EH (cell line): ENCODE measurements at regions not wholly inside any gene's neighbourhood (a gene's known extent, or its start where the extent isn't known, plus 50 kb on each side); places are given as distances from the start of the nearest gene placed in this dataset.
A peak's percentile ranks its signal among the peaks of the same experiment; 100 is the strongest.
"Not testable (repeated sequence)": the region's sequence is repeated elsewhere in the genome, so short reads cannot be mapped to it uniquely, and the experiment has no call there.

Experiments
- DNase-seq: peaks from one replicate; pipeline ENCODE4 v3.0.0-alpha.2; 2015; ENCODE audit warnings: low read depth

DNA sequence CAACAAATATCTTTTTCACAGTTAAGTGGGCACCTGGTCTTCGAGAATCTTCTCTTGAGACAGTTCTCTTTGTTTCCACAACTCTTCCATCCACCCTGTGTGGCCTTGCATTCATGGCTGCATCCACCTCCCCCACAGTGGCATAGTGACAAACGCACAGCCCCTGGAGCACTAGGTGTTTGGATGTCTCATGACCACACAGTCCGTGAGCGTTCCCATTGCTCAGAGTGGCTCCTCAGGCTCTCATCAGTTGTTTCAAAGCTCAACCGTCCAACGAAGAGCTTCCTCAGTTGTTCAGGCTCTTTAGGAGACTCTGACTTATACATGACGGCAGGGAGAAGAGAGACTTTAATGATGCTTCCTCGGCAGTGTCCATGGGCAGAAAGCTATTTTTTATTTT, 191.6 kb downstream of the CDRT15L2 start:
- DNase-seq = no peak

DNA sequence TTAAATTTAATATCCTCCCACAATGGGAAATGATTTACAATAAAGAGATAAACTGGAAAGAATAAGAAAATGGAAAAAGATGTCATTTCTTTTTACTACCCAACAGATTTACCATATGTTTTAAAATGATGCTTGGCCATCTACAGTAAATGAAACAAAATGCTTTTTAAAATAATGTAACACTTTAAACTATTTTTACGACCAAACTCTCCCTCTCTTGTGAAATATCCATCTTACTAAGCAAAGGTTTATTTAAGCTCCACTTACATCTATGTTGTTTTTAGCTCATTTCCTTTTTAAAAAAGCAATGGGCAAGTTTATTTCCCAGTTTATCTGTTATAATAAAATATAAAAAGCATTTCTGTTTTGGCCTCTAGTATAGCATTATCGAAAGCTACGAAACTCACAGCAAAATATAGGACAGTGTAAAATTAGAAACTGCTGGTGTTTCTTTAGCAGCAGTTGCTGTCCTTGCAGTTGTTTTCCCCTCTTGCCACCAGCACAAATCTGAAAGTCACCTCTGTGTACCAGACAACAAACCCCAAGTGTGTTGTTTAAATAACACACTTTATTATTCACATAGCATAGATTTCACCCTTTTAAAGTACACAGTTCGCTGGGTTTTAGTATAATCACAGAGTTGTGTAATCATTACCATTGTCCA, 195.1 kb downstream of the CDRT15L2 start:
- peak; percentile 21 for DNase-seq

DNA sequence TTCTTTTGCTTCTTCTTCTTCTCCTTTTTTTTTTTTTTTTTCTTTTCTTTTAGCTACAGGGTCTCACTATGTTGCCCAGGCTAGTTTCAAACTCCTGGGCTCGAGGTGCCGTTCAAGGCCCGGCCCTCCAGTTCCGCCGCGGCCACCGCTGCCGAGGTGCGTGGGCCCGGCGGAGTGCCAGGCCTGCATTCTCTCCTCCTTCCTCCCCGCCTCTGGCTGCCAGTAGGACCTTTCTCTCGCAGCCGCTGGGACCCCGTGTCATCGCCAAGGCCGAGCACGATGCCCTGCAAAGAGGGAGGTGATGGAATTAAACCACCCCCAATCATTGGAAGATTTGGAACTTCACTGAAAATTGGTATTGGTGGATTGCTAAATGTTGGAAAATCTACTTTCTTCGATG, 195.8 kb downstream of the CDRT15L2 start:
- no peak for DNase-seq

DNA sequence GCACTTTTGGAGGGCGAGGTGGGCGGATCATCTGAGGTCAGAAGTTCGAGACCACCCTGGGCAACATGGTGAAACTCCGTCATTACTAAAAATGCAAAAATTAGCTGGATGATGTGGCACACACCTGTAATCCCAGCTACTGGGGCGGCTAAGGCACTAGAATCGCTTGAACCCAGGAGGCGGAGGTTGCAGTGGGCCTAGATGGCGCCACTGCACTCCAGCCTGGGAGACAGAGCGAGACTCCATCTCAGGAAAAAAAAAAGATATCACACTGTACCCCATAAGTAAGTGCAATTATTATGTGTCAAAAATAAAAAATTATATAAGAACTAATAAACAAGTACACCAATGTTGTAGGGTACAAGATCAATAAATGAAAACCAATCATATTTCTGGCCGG, 200.0 kb downstream of the CDRT15L2 start:
- no peak for DNase-seq

DNA sequence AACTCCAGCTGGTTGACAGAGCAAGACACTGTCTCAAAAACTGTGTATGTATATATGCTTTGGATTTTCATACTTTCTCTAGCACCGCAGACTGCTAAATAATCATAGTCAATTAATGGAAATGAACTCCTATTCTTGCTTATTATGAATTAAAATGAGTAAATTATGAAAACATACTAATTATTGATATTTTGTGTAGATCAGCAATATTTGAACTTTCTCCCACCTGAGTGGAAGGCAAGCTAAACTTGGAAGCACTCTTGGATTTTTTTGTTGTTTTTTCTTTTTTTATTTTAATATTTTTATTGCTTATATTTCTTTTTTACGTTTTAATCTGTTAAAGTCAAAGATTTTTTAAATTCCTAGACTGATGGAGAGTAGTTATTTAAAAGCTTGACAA, 201.7 kb downstream of the CDRT15L2 start:
- no peak for DNase-seq

DNA sequence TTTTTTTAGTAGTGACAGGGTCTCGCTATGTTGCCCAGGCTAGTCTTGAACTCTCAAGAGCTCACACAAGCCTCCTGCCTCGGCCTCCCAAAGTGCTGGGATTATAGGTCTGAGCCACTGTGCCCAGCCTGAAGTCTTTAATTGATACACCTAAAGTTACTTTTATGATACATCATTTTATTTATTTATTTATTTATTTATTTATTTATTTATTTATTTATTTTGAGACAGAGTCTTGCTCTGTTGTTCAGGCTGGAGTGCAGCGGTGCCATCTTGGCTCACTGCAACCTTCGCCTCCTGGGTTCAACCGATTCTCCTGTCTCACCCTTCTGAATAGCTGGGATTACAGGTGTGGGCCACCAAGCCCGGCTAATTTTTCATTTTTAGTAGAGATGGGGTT, 202.3 kb downstream of the CDRT15L2 start:
- DNase-seq = not testable (repeated sequence)

DNA sequence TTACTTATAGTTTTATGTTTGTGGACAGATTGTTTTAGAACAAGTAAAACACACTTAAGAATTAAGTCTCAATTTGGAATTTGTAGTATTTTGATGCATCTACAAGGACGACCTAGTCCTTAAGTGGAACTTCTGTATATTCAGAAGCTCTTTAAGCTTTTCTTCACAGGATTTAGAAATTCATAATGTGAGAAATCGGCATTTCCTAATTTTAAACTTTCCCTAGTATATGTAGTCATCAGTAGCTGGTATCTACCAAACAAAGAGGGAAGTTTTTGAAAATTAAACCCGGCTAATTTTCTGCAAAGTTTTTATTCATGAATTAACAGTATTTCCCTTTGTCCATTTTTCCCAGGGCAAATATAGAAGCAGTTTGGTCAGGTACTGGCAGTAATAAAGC, 203.6 kb downstream of the CDRT15L2 start:
- DNase-seq = no peak

DNA sequence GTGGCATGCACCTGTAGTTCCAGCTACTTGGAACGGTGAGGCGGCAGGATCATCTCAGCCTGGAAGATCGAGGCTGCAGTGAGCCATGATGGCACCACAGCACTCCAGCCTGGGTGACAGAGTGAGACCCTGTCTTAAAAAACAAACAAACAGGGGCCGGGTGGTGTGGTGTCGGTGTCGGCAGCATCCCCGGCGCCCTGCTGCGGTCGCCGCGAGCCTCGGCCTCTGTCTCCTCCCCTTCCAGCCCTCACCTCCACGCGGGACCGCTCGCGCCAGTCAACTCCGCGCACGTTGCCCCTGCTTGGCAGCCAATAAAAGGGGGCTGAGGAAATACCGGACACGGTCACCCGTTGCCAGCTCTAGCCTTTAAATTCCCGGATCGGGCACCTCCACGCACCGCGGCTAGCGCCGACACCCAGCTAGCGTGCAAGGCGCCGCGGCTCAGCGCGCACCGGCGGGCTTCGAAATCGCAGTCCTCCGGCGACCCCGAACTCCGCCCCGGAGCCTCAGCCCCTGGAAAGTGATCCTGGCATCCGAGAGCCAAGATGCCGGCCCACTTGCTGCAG, 204.7 kb downstream of the CDRT15L2 start:
- no peak for DNase-seq

DNA sequence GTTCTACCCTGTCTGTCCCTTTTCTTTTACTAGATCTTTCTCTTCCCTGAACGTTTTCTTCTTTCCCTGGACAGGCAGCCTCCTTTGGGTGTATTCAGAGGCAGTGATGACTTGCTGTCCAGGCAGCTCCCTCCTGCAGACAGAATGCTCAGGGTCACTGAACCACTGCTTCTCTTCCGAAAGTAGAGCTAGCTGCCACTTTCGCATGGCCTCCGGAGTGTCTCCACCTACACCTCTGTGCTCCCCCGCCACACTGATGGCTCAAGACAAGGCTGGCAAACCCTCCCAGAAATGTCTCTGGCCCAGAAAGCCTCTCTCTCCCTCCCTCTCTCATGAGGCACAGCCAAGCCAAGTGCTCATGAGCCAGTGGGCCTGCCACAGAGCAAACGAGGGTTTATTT, 207.8 kb downstream of the CDRT15L2 start:
- DNase-seq = no peak

DNA sequence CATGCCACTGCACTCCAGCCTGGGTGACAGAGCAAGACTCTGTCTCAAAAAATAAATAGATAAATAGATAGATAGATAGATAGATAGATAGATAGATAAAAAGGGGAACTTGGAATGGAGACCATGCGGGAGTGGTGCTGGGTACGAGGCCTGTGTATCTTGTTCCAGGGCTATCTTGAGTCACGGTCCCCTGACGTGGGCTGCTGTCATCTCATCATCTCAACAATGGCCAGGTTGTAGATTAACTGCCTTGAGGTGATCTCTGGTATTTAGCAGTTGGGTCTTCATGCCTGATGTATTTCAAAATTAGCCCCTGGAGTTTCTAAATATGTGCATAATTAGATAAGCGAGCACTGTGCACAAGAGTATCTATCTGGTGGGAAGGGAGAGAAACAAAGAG, 212.1 kb downstream of the CDRT15L2 start:
- DNase-seq = no peak

DNA sequence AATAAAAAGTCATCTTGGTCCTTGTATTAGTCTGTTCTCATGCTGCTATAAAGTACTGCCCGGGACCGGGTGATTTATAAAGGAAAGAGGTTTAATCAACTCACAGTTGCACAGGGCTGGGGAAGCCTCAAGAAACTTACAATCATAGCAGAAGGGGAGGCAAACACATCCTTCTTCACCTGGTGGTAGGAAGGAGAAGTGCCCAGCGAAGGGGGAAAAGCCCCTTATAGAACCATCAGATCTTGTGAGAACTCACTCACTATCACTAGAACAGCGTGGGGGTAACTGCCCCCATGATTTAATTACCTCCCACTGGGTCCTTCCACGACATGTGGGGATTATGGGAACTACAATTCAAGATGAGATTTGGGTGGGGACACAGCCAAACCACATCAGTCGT, 215.0 kb downstream of the CDRT15L2 start:
- DNase-seq = not testable (repeated sequence)

DNA sequence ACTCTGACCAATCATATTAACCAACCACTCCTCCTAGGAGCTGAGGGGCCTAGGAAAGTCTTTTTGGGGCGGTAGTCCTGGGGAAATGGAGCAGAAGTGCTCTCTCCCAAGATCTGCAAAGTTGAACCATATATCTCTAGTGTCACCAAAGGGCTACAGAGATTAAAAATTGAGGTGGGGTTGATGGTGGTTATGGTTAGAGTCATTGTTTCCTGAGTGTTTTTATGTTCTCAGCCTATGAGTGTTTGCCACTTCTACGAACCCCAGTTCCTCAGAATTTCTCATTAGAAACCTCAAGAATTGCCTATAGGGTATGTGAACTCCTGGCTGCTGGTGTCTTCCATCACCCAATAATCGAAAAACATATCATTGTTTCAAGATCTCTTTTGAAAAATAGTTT, 217.8 kb downstream of the CDRT15L2 start:
- no peak for DNase-seq

DNA sequence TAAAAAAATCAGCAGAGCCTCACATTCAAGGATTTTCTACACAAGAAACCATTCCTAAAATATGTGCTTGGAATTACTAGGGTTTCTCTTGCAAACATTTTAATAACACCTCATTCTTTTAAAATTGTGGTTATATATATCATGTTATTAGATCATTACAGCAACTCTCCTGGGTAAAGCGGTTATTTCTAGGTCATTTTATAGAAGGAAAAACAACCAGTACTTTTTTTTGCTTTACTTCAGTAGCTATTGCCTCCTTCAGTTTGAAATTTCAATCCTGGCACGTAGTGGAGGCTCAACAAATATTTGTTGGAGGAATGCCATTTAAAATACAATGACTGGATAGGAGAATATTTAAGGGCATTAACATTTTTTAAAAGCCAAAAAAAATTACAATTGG, 220.6 kb downstream of the CDRT15L2 start:
- no peak for DNase-seq

DNA sequence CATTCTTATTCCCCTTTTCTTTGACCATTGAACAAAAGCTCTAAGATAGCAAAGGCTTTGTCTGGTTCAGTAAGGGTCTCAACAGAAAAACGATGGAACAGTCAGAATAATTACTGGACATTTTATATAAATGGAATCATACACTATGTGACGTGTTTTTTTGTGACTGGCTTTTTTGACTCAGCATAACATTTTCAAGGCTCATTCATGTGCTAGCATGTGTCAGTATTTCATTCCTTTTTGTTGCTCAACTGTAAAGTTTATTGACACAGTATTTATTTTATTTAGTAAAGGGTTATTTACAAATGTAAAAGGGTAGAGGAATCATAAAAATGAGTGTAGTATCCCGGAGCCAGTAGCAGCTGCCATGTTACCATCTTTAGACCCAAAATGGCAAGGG, 226.2 kb downstream of the CDRT15L2 start:
- DNase-seq = no peak

DNA sequence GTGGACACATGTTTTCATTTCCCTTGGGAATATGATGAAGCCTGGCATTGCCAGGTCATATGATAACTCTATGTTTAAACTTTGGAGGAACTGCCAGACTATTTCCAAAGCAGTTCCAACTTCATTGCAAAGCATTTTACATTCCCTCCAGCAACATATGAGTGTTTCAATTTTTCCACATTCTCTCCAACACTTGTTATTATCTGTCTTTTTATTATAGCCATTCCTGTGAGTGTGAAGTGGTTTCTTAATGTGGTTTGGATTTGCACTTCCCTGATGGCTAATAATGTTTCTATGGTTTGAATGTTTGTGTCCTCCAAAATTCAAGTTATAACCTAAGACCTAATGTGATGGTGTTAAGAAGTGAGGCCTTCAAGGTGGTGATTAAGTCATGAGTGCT, 228.0 kb downstream of the CDRT15L2 start:
- not testable (repeated sequence) for DNase-seq

DNA sequence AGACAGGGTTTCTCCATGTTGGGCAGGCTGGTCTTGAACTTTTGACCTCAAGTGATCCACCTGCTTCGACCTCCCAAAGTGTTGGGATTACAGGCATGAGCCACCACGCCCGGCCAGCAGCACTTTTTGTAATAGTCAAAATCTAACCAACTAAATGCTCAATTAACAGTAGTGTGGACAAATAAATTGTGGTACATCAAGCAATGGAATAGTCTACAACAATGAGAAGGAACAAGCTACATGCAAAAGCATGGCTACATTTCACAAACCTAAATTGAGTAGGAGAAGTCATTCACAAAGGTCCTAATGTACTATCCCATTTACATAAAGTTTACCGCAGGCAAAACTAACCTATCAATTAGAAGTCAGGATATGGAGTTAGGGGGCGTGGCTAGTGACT, 227.4 kb downstream of the USP22 start:
- DNase-seq = not testable (repeated sequence)

DNA sequence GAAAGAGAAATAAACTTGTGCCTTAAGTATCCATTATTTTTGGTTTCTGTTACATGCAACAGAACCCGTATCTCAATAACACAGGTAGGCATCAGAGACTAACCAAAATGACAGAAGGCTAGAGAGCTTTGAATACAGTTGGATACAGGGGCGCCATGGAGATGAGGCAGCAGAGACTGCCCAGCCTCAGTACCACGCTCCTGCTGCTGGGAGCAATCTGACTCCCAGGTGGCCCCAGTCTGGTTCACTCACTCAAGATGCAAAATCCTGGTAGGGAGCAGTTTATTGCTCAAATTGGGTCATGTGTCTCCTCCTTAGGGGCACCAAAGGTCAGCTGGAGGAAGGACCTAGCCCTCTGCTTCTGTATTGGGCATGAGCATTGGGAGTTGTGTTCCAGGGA, 218.9 kb downstream of the USP22 start:
- DNase-seq = no peak

DNA sequence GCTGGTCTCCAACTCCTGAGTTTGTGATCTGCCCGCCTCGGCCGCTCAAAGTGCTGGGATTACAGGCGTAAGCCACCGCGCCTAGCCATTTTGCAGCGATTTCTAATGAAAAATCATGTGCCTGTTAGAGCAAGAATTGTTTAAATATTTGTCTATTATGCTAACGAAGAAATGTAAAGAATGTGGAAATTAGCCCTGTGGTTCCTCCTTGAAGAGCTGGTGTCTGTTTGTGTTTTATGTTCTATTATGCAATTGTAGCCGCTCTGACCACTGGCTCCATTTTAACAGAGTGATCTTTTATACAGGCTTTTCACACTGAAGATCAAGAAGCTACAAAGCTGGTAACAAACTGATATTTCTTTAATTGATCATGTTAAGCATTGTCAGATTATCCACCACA, 217.3 kb downstream of the USP22 start:
- DNase-seq = peak; percentile 7

DNA sequence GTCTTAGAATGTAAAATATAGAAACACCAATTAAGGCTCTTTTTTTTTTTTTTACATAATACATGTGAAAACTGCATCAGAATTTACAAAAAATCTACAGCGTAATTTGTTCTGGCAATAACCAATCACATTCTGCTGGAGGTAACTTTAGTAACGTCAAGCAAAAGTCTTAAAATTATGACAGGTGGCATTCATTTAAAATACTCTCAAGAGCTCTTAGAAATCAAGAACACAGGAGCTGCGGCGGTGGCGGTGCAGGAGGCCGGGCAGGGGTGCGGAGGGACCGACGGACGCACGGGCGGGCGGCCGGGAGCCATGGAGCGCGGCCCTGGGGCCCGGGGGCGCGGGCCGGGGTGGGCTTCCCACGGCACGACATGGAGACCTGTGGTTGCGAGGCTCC, 202.4 kb downstream of the USP22 start:
- not testable (repeated sequence) for DNase-seq

DNA sequence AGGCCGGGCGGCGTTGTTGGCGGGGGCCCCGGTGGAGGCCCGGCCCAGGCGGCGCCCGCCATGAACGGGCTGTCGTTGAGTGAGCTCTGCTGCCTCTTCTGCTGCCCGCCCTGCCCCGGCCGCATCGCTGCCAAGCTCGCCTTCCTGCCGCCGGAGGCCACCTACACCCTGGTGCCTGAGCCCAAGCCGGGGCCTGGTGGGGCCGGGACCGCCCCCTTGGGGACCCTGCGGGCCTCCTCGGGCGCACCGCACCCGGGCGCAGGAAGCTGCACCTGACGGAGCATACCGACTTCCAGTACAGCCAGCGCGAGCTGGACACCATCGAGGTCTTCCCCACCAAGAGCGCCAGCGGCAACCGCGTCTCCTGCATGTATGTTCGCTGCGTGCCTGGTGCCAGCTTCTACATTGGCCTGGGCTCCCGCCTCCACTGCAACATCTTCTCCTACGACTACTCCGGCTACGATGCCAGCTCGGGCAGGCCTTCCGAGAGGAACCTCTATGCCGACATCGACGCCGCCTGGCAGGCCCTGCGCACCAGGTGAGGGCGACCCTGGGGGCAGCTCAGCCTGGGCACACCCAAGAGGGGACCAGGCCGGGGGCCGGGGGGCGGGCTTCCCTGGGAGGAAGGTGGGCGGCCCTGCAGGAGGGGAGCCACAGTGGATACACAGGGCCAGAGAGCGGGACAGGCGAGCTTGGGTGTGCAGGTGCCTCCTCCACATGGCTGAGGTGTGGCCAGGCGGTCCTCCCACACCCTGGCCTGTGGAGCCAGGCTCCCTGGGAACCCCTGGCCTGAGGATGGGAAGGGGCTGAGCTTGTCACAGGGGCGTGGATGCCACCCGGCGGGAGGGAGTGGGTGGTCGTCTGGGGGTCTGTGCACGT, 201.6 kb downstream of the USP22 start:
- not testable (repeated sequence) for DNase-seq

DNA sequence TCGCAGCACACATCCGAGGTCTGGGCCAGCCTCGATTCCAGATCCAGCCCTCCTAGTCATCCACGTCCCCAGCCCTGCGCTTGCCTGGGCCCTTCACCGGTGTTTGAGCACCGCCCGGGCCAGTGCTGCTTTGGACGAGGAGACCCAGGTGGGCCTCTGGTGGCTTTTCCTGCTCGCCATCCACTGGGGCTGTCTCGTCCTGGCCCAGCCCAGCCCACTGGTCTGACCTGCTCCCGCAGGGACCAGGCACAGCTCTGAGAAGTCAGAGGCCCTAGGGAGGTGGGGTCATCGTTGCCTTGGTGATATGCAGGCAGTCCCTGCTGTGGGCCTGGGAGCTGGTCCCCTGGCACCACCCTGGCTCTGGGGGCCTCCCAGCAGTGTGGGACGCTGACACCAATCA, 200.8 kb downstream of the USP22 start:
- DNase-seq = not testable (repeated sequence)

DNA sequence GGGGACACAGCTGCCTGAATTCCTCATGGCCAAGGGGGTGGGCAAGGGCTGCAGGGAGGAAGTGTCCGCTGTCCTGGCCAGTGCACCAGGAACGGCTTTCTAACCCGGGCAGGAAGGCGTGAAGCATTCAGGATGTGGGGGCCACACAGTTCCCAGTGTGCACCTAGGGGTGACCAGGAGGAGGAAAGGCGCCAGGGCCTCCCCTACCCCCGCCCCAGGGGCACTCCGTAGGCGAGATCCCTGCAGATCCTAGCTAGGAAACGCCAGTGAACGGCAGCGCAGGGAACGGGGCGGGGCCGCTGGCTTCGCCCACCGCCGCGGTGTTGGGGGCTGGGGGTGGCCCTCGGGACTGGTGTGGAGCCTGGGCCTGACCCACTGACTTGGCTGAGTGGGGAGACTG, 199.6 kb downstream of the USP22 start:
- DNase-seq = not testable (repeated sequence)
